ENCODE measurements at regions not wholly inside any gene's neighbourhood (a gene's known extent, or its start where the extent isn't known, plus 50 kb on each side); places are given as distances from the start of the nearest gene placed in this dataset.

GRCh38 chr11:30788849-30789248 lies 202.7 kb upstream of the MPPED2 start:
- no peak for TF ChIP-seq CTCF (IDR thresholded peaks at IDR 0.05)
- TF ChIP-seq POLR2AphosphoS5 (IDR thresholded peaks at IDR 0.05; ENCODE audit: low read depth, low read length), result no peak
- TF ChIP-seq, protein P1, sequence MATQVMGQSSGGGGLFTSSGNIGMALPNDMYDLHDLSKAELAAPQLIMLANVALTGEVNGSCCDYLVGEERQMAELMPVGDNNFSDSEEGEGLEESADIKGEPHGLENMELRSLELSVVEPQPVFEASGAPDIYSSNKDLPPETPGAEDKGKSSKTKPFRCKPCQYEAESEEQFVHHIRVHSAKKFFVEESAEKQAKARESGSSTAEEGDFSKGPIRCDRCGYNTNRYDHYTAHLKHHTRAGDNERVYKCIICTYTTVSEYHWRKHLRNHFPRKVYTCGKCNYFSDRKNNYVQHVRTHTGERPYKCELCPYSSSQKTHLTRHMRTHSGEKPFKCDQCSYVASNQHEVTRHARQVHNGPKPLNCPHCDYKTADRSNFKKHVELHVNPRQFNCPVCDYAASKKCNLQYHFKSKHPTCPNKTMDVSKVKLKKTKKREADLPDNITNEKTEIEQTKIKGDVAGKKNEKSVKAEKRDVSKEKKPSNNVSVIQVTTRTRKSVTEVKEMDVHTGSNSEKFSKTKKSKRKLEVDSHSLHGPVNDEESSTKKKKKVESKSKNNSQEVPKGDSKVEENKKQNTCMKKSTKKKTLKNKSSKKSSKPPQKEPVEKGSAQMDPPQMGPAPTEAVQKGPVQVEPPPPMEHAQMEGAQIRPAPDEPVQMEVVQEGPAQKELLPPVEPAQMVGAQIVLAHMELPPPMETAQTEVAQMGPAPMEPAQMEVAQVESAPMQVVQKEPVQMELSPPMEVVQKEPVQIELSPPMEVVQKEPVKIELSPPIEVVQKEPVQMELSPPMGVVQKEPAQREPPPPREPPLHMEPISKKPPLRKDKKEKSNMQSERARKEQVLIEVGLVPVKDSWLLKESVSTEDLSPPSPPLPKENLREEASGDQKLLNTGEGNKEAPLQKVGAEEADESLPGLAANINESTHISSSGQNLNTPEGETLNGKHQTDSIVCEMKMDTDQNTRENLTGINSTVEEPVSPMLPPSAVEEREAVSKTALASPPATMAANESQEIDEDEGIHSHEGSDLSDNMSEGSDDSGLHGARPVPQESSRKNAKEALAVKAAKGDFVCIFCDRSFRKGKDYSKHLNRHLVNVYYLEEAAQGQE (IDR thresholded peaks at IDR 0.05; ENCODE audit: insufficient read depth in 1 of 2, low read depth in 2 of 2, low read length in 1 of 2), result no peak

Data from Panc1 (cell line).